ENCODE measurements at regions not wholly inside any gene's neighbourhood (a gene's known extent, or its start where the extent isn't known, plus 50 kb on each side); places are given as distances from the start of the nearest gene placed in this dataset.

- no peak for TF ChIP-seq CTCF (conservative IDR thresholded peaks at IDR 0.05; ENCODE audit: low read length)
- TF ChIP-seq EZH2phosphoT487 (IDR thresholded peaks at IDR 0.05; ENCODE audit: borderline replicate concordance), result no peak
Measured at GRCh38 chr1:218219460-218219859, 65.6 kb upstream of the RRP15 start.

All from Loucy (cell line).